T47D (cell line): ENCODE measurements at regions not wholly inside any gene's neighbourhood (a gene's known extent, or its start where the extent isn't known, plus 50 kb on each side); places are given as distances from the start of the nearest gene placed in this dataset.
"Not testable (repeated sequence)": the region's sequence is repeated elsewhere in the genome, so short reads cannot be mapped to it uniquely, and the experiment has no call there.

Experiments used
- DNase-seq, 2 experiments: peaks; one replicate each; pipeline versions ENCODE4 v3.0.0 to v3.0.0-alpha.2; 2011 to 2012; ENCODE audit warnings: low read depth in 1 of 2, low spot score in 1 of 2
- JUND ChIP-seq: IDR thresholded peaks from 2 replicates; pipeline ENCODE4 v1.6.1; 2012; ENCODE audit warnings: low read depth
- in situ Hi-C: cut with HindIII; loops from 2 replicates; pipeline ENCODE4 v1.10.0; 2016; ENCODE audit warnings: low sequenced_read_pairs, low pct_unique_long_range_greater_than_20kb

DNA sequence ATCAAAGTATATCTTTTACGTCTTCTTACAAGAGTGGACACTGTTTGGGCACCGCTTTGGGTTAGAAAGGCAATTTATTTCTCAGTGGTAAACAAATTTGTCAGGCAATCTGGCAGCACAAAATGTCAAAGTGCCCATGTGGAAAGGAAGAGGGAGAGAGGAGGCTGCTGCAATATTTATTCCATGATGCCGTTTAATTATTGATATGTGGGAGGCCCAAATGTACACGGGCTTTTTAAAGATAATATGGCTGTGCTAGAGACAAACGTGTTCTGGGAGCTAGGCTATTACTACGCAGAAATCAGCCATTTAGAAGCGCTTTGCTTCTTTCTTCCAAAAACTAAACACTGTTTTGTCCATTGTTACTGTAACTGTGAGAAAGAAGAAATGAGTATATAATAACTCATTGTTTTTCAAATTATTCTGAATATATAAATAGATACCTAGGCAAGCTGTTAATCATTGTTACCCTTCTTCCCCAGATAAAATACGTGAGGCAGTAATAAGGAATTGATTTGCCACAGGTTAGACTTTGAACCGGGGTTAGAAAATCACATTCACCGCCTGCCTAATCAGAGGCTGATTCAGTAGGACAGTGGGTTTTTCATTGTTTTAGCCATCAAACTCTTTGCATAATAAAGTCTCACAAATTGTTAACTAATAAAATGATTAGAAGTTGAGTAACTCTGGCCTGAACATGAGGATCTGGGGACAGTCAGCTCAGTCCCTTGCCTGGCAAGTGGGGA lies 116.5 kb upstream of the FRMD4A start:
- in situ Hi-C loops, result no loop called here
- no peak for DNase-seq
- no peak for TF ChIP-seq JUND

DNA sequence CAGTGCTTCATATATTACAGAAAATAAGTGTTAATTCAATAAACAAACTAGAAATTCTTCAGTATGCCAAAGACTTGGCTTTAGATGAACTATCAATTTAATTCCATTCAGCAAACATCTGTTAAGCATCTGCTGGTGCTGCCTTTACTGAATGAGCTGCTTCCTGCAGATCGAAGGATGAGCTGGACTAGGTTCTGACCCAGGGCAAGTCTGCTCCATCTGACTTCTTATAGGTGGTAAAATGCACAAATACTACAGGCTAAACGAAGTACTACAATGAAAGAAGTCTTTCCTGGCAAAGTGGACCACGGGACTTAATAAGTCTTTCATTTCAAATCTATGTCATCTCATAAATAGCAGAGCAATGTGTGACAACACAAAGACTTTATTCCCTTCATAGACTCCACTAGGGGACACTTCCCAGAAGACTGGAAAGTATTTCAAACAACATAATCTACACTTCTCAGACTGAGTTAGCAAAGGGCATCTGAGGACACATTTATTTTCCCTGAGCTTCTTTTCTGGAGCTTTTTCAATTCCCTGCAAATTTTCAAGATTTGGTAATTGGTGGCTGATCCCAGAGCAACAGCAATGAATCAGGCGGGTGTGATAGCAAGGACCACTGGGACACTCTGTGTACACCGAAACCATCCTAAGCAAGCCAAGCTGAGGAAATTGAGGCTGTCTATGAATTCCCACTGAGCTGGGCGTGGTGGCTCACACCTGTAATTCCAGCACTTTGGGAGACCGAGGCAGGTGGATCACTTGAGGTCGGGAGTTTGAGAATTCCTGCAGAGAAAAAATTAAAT lies 108.9 kb upstream of the FRMD4A start:
- TF ChIP-seq JUND, result no peak
- in situ Hi-C loops, result no loop called here
- DNase-seq, result no peak

DNA sequence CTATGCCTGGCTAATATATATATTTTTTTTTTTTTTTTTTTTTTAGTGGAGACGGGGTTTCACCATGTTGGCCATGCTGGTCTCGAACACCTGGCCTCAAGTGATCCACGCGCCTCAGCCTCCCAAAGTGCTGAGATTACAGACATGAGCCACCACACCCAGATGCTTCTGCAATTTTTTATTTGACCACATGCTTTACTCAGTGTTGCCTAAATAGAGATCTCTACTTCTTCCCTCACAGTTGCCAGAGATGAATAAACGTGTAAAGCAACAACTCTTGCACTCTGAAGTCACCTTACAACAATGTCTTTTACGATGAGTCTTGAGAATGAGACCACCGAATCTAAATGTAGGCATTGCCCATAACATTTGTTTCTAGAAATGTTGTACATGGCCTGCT lies 107.9 kb upstream of the FRMD4A start:
- TF ChIP-seq JUND, result no peak
- in situ Hi-C loops, result no loop called here
- DNase-seq, result no peak

DNA sequence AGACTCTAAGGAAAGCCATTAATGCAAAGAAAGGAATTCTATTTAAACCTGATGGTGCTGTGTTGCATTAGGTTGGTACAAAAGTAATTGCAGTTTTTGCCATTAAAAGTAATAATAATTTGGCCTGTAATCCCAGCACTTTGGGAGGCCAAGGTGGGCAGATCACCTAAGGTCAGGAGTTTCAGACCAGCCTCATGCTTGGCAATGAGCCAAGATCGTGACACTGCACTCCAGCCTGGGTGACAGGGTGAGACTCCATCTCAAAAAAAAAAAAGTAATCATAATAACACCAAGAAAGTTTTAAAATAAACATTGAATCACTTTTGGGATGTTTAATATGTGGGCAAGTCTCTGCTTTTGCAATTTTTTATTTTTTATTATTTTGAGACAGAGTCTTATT lies 107.3 kb upstream of the FRMD4A start:
- TF ChIP-seq JUND, result no peak

DNA sequence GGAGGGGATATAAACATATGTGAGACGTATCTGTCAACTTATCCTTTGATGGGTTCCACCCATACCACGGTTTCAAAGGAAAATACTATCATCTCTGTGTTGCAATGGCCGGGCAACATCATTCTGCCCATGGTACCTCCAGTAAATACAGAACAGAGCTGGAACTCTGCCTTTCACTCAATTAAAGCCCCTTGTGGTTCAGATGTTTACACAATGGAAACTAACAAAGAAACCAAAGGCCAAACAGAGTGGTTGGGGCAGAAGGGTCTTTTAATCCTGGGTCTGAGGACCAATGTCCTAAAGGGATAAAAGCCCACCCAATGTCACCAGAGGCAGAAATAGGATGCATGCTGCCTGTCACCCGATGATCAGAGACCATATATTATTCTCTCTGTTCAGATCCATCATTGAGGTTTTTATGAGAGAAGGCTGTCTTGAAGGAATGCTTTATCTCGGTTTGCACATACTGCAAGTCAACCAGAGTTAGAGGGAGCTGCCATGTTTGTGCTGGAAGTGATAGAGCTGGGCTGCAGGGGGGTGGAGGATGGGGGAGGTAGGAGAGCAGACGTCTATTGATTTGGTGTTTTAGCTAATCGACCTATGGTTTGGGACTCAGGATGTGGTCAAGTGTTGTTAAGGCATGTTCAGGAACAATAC lies 105.4 kb upstream of the FRMD4A start:
- in situ Hi-C loops, result no loop called here
- no peak for TF ChIP-seq JUND
- DNase-seq, result no peak

More for the DNA sequence above, 107.3 kb upstream of the FRMD4A start:
- DNase-seq, result no peak
- in situ Hi-C loops, result no loop called here

DNA sequence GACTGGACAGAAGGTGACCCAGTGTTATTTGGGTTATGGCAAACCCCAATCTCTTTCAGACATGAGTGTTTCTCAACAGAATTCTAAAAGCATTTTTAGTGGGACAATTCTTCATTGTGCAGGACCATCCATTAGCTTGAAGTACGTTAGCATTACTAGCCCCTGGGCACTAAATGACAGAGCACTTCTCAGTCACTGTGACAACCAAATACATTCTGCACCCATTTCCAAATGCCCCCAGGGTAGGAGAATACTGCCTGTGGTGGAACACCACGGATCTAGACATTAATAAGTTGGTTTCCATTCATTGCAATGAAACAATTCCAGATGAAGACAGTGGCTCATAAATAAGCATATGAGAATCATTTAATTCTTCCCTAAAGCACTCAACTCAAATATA lies 102.4 kb upstream of the FRMD4A start:
- no peak for TF ChIP-seq JUND
- in situ Hi-C loops, result no loop called here

DNA sequence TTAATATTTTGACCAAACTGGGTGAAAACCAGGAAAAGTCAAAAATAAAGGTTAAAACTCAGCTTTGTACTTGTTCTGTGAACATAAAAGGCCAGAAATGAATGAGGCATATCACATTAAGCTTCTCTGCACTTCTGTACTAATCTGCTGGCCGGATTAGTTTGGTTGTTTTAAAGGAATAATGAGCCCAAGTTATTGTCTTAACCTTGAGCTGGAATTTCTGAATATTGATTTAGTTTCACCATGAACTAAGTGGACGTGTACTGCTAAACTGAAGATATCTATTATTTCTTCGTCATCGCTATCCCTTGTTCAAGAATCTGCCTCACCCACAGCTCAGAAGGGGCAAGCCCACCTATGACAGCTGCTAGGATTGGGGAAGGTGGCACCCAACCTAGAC lies 101.1 kb upstream of the FRMD4A start:
- TF ChIP-seq JUND, result no peak
- DNase-seq, result no peak
- in situ Hi-C loops, result no loop called here

More for the DNA sequence above, 102.4 kb upstream of the FRMD4A start:
- no peak for DNase-seq

DNA sequence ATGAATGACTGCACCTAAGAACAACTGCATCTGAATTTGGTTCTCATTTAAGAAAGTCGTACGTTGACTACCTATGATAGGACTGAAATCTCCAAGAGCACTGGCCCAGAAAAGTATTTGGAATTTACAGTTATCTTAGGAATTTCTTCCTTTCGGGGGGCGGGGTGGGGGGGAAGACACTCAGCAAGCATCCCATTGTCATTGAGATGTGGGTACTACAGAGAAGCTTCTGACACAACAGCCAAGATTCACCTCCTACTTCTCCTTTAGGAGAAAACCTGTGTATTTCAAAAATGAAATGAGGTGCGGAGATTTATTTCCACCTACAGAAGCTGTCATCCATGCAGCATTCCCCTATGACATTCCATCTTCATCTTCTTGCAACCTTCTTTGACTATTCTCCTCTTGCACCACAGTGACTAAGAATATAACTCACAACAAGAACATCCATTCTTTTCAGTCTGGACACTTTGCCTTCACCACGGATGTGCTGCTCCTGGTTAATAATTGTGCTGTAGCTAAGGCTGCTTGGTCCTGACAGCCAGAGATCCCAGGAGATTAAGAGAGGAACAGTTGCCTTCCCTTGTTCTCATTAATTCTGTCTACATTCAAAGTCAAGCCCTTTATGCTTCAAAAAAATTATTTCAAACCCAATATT lies 98.4 kb upstream of the FRMD4A start:
- no peak for TF ChIP-seq JUND
- in situ Hi-C loops, result no loop called here
- no peak for DNase-seq

DNA sequence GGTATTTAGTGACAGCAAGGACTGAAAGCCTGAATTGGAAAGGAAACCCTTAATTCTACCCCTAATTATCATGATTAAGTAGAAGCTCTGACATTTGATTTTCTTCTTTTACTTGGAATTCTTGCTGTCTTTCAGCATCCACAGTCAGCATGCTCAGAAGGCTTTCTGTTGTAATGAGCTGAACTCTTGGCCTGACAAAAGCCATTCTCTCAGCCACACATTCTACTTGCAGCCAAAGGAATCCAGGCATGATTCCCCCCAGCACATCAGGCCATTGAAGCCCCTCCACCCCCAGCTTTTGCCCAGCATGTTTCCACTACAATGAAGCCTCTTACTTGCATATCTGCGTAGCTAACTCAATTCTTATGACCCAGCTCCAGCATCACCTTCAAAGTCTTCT lies 94.3 kb upstream of the FRMD4A start:
- in situ Hi-C loops, result no loop called here
- no peak for DNase-seq
- no peak for TF ChIP-seq JUND

DNA sequence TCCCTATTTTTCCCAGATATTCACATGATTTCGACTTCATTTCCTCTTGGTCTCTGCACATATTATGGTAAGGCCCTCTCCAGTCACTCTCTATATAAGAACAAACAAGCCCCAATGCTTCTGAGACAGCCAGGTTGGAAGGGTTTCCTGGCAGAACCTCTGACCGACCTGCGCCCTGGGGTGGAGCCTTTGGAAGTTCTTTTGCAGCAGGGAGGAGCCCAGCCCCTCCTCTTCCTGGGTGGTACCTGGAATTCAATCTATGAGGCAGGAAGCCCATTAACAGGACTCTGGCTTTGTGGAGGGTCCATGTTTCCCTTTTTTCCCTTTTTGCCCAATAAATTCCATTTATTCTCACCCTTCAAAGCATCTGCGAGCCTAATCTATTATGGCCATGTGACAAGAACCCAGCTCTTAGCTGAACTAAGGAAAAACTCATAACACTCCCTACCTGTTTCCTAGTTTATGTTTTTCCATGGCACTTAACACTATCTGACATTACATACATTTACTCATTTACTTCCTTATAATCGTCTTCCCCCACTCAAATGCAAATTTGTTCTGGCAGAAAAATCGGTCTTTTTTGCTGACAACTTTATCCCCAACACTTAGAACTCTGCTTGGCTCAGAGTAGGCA lies 92.5 kb upstream of the FRMD4A start:
- in situ Hi-C loops, result no loop called here
- DNase-seq, result no peak
- no peak for TF ChIP-seq JUND

DNA sequence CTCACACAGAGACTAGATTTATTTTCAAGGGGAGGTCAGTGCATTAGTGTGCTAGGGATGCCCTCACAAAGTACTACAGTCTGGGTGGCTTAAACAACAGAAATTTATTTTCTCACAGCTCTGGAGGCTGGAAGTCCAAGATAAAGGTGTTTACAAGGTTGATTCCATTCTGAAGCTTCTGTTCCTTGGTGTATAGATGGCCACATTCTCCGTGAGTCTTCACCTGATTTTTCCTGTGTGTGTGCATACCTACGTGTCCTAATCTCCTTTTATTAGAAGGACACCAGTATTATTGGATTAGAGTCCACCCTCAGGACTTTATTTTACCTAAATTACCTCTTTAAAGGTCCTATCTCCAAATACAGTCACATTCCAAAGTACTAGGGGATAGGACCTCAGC lies 91.7 kb upstream of the FRMD4A start:
- no peak for TF ChIP-seq JUND
- in situ Hi-C loops, result no loop called here
- no peak for DNase-seq

DNA sequence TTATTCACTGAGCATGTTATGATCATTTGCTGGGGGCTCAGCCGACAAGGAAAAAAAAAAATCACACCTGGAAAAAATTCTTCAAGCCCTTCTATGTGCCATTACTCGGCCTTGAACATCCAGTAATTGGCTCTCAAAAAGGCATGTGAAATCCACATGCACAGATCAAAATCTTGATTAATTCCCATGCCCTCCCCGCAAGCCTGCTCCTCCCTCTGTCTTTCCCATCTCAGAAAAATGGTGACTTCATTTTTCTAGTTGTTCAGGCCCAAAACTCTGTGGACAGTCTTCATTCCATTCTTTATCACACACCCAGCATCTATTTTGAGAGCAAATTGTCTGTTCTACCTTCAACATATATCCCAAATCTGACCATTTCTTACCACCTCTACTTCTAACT lies 91.2 kb upstream of the FRMD4A start:
- TF ChIP-seq JUND, result no peak
- in situ Hi-C loops, result no loop called here
- no peak for DNase-seq

DNA sequence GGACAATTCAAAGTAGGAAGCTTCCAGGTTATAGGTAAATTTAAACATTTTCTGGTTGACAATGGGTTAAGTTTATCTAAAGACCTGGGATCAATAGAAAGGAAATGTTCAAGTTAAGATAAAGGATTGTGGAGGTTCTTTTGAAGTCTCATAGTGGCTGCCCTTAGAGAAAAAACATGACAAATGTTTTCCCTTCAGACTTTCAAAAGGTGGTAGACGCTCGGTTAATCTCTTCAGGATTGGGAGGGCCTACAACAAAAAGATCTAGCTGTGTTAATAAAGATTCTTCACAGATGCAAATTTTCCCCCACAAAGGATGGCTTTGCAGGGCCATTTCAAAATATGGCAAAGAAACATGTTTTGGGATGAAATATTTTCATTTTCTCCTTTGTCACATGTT lies 86.6 kb upstream of the FRMD4A start:
- DNase-seq, in situ Hi-C loops: not testable (repeated sequence)
